MM.1S (cell line): ENCODE measurements at regions not wholly inside any gene's neighbourhood (a gene's known extent, or its start where the extent isn't known, plus 50 kb on each side); places are given as distances from the start of the nearest gene placed in this dataset.
"Not testable (repeated sequence)": the region's sequence is repeated elsewhere in the genome, so short reads cannot be mapped to it uniquely, and the experiment has no call there.

Source experiments
- CTCF ChIP-seq: fragments of 300-600 bp; sonication (generic); IDR thresholded peaks from 2 replicates; pipeline ENCODE4 v1.5.1; 2016; ENCODE audit warnings: antibody characterized with exemption, low read length, mixed read lengths
- EZH2phosphoT487 ChIP-seq: fragments of 300-600 bp; sonication (generic); IDR thresholded peaks from 2 replicates; pipeline ENCODE4 v1.6.1; 2018; ENCODE audit warnings: antibody characterized with exemption, low read length

- not testable (repeated sequence) for TF ChIP-seq EZH2phosphoT487, CTCF
Observed at GRCh38 chr2:187784138-187784537, 229.9 kb upstream of the TFPI start.
